ENCODE measurements at regions not wholly inside any gene's neighbourhood (a gene's known extent, or its start where the extent isn't known, plus 50 kb on each side); places are given as distances from the start of the nearest gene placed in this dataset.

- H3K27me3 ChIP-seq = no peaks in the 10 kb centered on the region
- 68 to 74% methylated on average over 3 of the region's 3 CpGs for WGBS, 2 donors
- DNase-seq (no peak), FAIRE-seq (no peak), ATAC-seq (no peak)
- TF ChIP-seq CTCF (IDR thresholded peaks at IDR 0.05) = no peak
- H3K4me1 ChIP-seq = no peaks in the 10 kb centered on the region
- no peaks in the 10 kb centered on the region for H3K9me3 ChIP-seq
- no peak overlapping the region for H3K27ac ChIP-seq
- no peak overlapping the region for H3K4me3 ChIP-seq
- H3K36me3 ChIP-seq = no peaks in the 10 kb centered on the region
- intact Hi-C loops (cut with DNase I) = no loop called here
Observed at GRCh38 chr21:14827468-14827867, 237.3 kb downstream of the NRIP1 start.

GRCh38 chr21:14826630-14827029, 238.2 kb downstream of the NRIP1 start:
- ATAC-seq = no peak
- 79 to 92% methylated on average over 6 of the region's 6 CpGs for WGBS, 2 donors
- H3K4me3 ChIP-seq = no peak overlapping the region
- no peak for FAIRE-seq
- no peaks in the 10 kb centered on the region for H3K36me3 ChIP-seq
- intact Hi-C loops (cut with DNase I) = no loop called here
- DNase-seq = no peak
- no peaks in the 10 kb centered on the region for H3K4me1 ChIP-seq
- no peaks in the 10 kb centered on the region for H3K27me3 ChIP-seq
- no peaks in the 10 kb centered on the region for H3K9me3 ChIP-seq
- no peak for TF ChIP-seq CTCF (IDR thresholded peaks at IDR 0.05)
- H3K27ac ChIP-seq = no peak overlapping the region

- no peaks in the 10 kb centered on the region for H3K4me1 ChIP-seq
- intact Hi-C loops (cut with DNase I) = no loop called here
- FAIRE-seq (no peak), ATAC-seq (no peak), DNase-seq (no peak)
- H3K27ac ChIP-seq = no peak overlapping the region
- 78 to 83% methylated on average over 3 of the region's 3 CpGs for WGBS, 2 donors
- no peak overlapping the region for H3K4me3 ChIP-seq
- H3K36me3 ChIP-seq = no peaks in the 10 kb centered on the region
- no peaks in the 10 kb centered on the region for H3K9me3 ChIP-seq
- no peaks in the 10 kb centered on the region for H3K27me3 ChIP-seq
- no peak for TF ChIP-seq CTCF (IDR thresholded peaks at IDR 0.05)
Observed at GRCh38 chr21:14825514-14825974, 239.3 kb downstream of the NRIP1 start.

GRCh38 chr21:14824126-14824525, 240.7 kb downstream of the NRIP1 start:
- no peak for FAIRE-seq
- WGBS, 2 donors = 88% methylated on average over 3 of the region's 3 CpGs
- H3K27ac ChIP-seq = no peak overlapping the region

GRCh38 chr21:14817311-14817710, 247.5 kb downstream of the NRIP1 start:
- TF ChIP-seq CTCF (IDR thresholded peaks at IDR 0.05) = no peak
- H3K4me3 ChIP-seq = no peak overlapping the region
- 62 to 63% methylated on average over 1 of the region's 1 CpG for WGBS, 2 donors
- no peaks in the 10 kb centered on the region for H3K4me1 ChIP-seq
- no peaks in the 10 kb centered on the region for H3K27me3 ChIP-seq
- no peaks in the 10 kb centered on the region for H3K36me3 ChIP-seq
- intact Hi-C loops (cut with DNase I) = no loop called here
- FAIRE-seq (no peak), DNase-seq (no peak), ATAC-seq (no peak)
- H3K9me3 ChIP-seq = no peaks in the 10 kb centered on the region
- no peak overlapping the region for H3K27ac ChIP-seq

More at GRCh38 chr21:14824126-14824525, 240.7 kb downstream of the NRIP1 start:
- TF ChIP-seq CTCF (IDR thresholded peaks at IDR 0.05) = no peak
- H3K4me3 ChIP-seq = no peak overlapping the region
- no peaks in the 10 kb centered on the region for H3K27me3 ChIP-seq
- no peaks in the 10 kb centered on the region for H3K9me3 ChIP-seq
- ATAC-seq = no peak
- intact Hi-C loops (cut with DNase I) = no loop called here
- H3K4me1 ChIP-seq = no peaks in the 10 kb centered on the region
- no peaks in the 10 kb centered on the region for H3K36me3 ChIP-seq
- no peak for DNase-seq

Data from pancreas (tissue), 10 donors.